ENCODE measurements at regions not wholly inside any gene's neighbourhood (a gene's known extent, or its start where the extent isn't known, plus 50 kb on each side); places are given as distances from the start of the nearest gene placed in this dataset.

- no peak for DNase-seq (ENCODE audit: low spot score)
- TF ChIP-seq CTCF (IDR thresholded peaks at IDR 0.05; ENCODE audit: borderline replicate concordance, control extremely low read depth, extremely low read depth, insufficient read depth, missing control alignments): no peak
- in situ Hi-C loops (cut with MboI; ENCODE audit: low sequenced_read_pairs, unreplicated experiment): loop anchor here (10.0 kb wide), 1 partner anchor 162 kb away; the partner anchor contains the start of gene ZNF608
Observed at GRCh38 chr5:124907098-124907644, 160.7 kb upstream of the ZNF608 start.

GRCh38 chr5:124908581-124909451 is 162.4 kb upstream of the ZNF608 start:
- in situ Hi-C loops (cut with MboI; ENCODE audit: low sequenced_read_pairs, unreplicated experiment): loop anchor here (10.0 kb wide), 1 partner anchor 164 kb away; the partner anchor contains the start of gene ZNF608
- peak; percentile 73 for DNase-seq (ENCODE audit: low spot score)
- TF ChIP-seq CTCF (IDR thresholded peaks at IDR 0.05; ENCODE audit: borderline replicate concordance, control extremely low read depth, extremely low read depth, insufficient read depth, missing control alignments): no peak

GRCh38 chr5:124909734-124910133 is 163.3 kb upstream of the ZNF608 start:
- TF ChIP-seq CTCF (IDR thresholded peaks at IDR 0.05; ENCODE audit: borderline replicate concordance, control extremely low read depth, extremely low read depth, insufficient read depth, missing control alignments): no peak
- in situ Hi-C loops (cut with MboI; ENCODE audit: low sequenced_read_pairs, unreplicated experiment): loop anchor here (10.0 kb wide), 1 partner anchor 165 kb away; the partner anchor contains the start of gene ZNF608
- no peak for DNase-seq (ENCODE audit: low spot score)

GRCh38 chr5:124910354-124911016 is 164.0 kb upstream of the ZNF608 start:
- no peak for TF ChIP-seq CTCF (IDR thresholded peaks at IDR 0.05; ENCODE audit: borderline replicate concordance, control extremely low read depth, extremely low read depth, insufficient read depth, missing control alignments)
- DNase-seq (ENCODE audit: low spot score): peak; percentile 38
- in situ Hi-C loops (cut with MboI; ENCODE audit: low sequenced_read_pairs, unreplicated experiment): no loop called here

- DNase-seq (ENCODE audit: low spot score): no peak
- in situ Hi-C loops (cut with MboI; ENCODE audit: low sequenced_read_pairs, unreplicated experiment): no loop called here
Observed at GRCh38 chr5:124912638-124913328, 166.3 kb upstream of the ZNF608 start.

More at GRCh38 chr5:124912638-124913328, 166.3 kb upstream of the ZNF608 start:
- TF ChIP-seq CTCF (IDR thresholded peaks at IDR 0.05; ENCODE audit: borderline replicate concordance, control extremely low read depth, extremely low read depth, insufficient read depth, missing control alignments): no peak

Measured in GM13976 (cell line).